H9 (cell line): ENCODE measurements at regions not wholly inside any gene's neighbourhood (a gene's known extent, or its start where the extent isn't known, plus 50 kb on each side); places are given as distances from the start of the nearest gene placed in this dataset.

ENCODE experiments used
- DNase-seq: peaks from one replicate; pipeline ENCODE4 v3.0.0-alpha.2; 2017
- H2AFZ ChIP-seq: one replicate; pipeline ENCODE4 v1.6.1; 2013; ENCODE audit warnings: mild to moderate bottlenecking, low read length, control low read depth, moderate library complexity
- H2AK5ac ChIP-seq: 2 replicates; pipeline ENCODE4 v1.6.1; 2013; ENCODE audit warnings: low read length, control low read depth, mixed read lengths; ENCODE audit not compliant: insufficient read length
- H2BK120ac ChIP-seq: one replicate; pipeline ENCODE4 v1.6.1; 2013; ENCODE audit warnings: low read depth, mild to moderate bottlenecking, low read length, control low read depth, inconsistent platforms; ENCODE audit not compliant: poor library complexity, severe bottlenecking
- H2BK12ac ChIP-seq: 2 replicates; pipeline ENCODE4 v1.6.1; 2013; ENCODE audit warnings: low read length, control low read depth, mixed read lengths, low read depth; ENCODE audit not compliant: insufficient read length
- H2BK15ac ChIP-seq: 2 replicates; pipeline ENCODE4 v1.6.1; 2013; ENCODE audit warnings: low read depth, low read length, control low read depth
- H2BK20ac ChIP-seq: one replicate; pipeline ENCODE4 v1.6.1; 2013; ENCODE audit warnings: low read depth, mild to moderate bottlenecking, low read length, control low read depth, inconsistent platforms; ENCODE audit not compliant: poor library complexity, severe bottlenecking
- H2BK5ac ChIP-seq: 2 replicates; pipeline ENCODE4 v1.6.1; 2013; ENCODE audit warnings: low read length, control low read depth, mixed read lengths; ENCODE audit not compliant: insufficient read length
- H3K14ac ChIP-seq: 2 replicates; pipeline ENCODE4 v1.6.1; 2013; ENCODE audit warnings: low read length, control low read depth; ENCODE audit not compliant: insufficient read depth
- H3K18ac ChIP-seq: 2 replicates; pipeline ENCODE4 v1.6.1; 2013; ENCODE audit warnings: low read depth, mild to moderate bottlenecking, mixed read lengths, low read length, control low read depth; ENCODE audit not compliant: insufficient read length
- H3K23ac ChIP-seq: 2 replicates; pipeline ENCODE4 v1.6.1; 2013; ENCODE audit warnings: low read length, control low read depth, mixed read lengths, low read depth; ENCODE audit not compliant: insufficient read length
- H3K23me2 ChIP-seq: 2 replicates; pipeline ENCODE4 v1.6.1; 2013; ENCODE audit warnings: low read depth, mild to moderate bottlenecking, mixed read lengths, low read length, control low read depth; ENCODE audit not compliant: insufficient read length, poor library complexity, severe bottlenecking
- H3K27ac ChIP-seq: 2 replicates; pipeline ENCODE4 v1.5.1; 2013; ENCODE audit warnings: low read length, control low read depth, mixed read lengths, low read depth; ENCODE audit not compliant: insufficient read length
- H3K27me3 ChIP-seq: 2 replicates; pipeline ENCODE4 v1.6.1; 2013; ENCODE audit warnings: low read length, control low read depth, inconsistent platforms; ENCODE audit not compliant: insufficient read depth
- H3K4ac ChIP-seq: 2 replicates; pipeline ENCODE4 v1.6.1; 2013; ENCODE audit warnings: low read depth, mild to moderate bottlenecking, control low read depth, inconsistent platforms, low read length, moderate library complexity
- H3K4me1 ChIP-seq: 2 replicates; pipeline ENCODE4 v1.6.1; 2013; ENCODE audit warnings: low read length, control low read depth, inconsistent platforms; ENCODE audit not compliant: insufficient read depth
- H3K4me2 ChIP-seq: 2 replicates; pipeline ENCODE4 v1.6.1; 2013; ENCODE audit warnings: low read length, control low read depth, mixed read lengths; ENCODE audit not compliant: insufficient read length, insufficient read depth
- H3K56ac ChIP-seq: 2 replicates; pipeline ENCODE4 v1.6.1; 2013; ENCODE audit warnings: low read depth, mild to moderate bottlenecking, mixed read lengths, low read length, control low read depth; ENCODE audit not compliant: insufficient read length
- H3K79me1 ChIP-seq: 2 replicates; pipeline ENCODE4 v1.6.1; 2013; ENCODE audit warnings: low read depth, mild to moderate bottlenecking, moderate library complexity, low read length, control low read depth, inconsistent platforms; ENCODE audit not compliant: insufficient read depth, poor library complexity, severe bottlenecking
- H3K79me2 ChIP-seq: 2 replicates; pipeline ENCODE4 v1.6.1; 2013; ENCODE audit warnings: low read length, control low read depth, inconsistent platforms; ENCODE audit not compliant: insufficient read depth
- H3K9ac ChIP-seq: 2 replicates; pipeline ENCODE4 v1.6.1; 2013; ENCODE audit warnings: low read length, control low read depth, mixed read lengths; ENCODE audit not compliant: insufficient read length; ENCODE audit errors: extremely low read depth
- H3K9me3 ChIP-seq: one replicate; pipeline ENCODE4 v1.6.1; 2013; ENCODE audit warnings: low read depth, low read length, inconsistent platforms; ENCODE audit not compliant: control insufficient read depth
- H3T11ph ChIP-seq: one replicate; pipeline ENCODE4 v1.6.1; 2013; ENCODE audit warnings: mild to moderate bottlenecking, low read length, control low read depth, inconsistent platforms
- H4K20me1 ChIP-seq: one replicate; pipeline ENCODE4 v1.6.1; 2013; ENCODE audit not compliant: control insufficient read depth, insufficient read length, insufficient read depth
- H4K5ac ChIP-seq: 2 replicates; pipeline ENCODE4 v1.6.1; 2013; ENCODE audit warnings: low read depth, mild to moderate bottlenecking, mixed read lengths, low read length, control low read depth; ENCODE audit not compliant: insufficient read length
- H4K8ac ChIP-seq: replicated peaks from 2 replicates; pipeline ENCODE4 v1.6.1; 2013; ENCODE audit warnings: low read length, control low read depth, mixed read lengths, low read depth; ENCODE audit not compliant: insufficient read length
- H4K91ac ChIP-seq: 2 replicates; pipeline ENCODE4 v1.6.1; 2013; ENCODE audit warnings: low read depth, mild to moderate bottlenecking, moderate library complexity, mixed read lengths, low read length, control low read depth; ENCODE audit not compliant: insufficient read length
- H3K27ac Mint-ChIP-seq, 3 experiments: 2 replicates in 2 of 3; 3 replicates in 1 of 3; pipeline ENCODE4 v1.8.0; 2020 to 2021; ENCODE audit warnings: mixed read lengths in 3 of 3, mild to moderate bottlenecking in 1 of 3, moderate library complexity in 1 of 3
- H3K27me3 Mint-ChIP-seq: 2 replicates; pipeline ENCODE4 v1.8.0; 2021; ENCODE audit warnings: low read depth, mild to moderate bottlenecking, moderate library complexity, mixed read lengths
- H3K36me3 Mint-ChIP-seq, 3 experiments: 2 replicates in 2 of 3; 3 replicates in 1 of 3; pipeline ENCODE4 v1.8.0; 2020 to 2021; ENCODE audit warnings: low read depth in 3 of 3, mixed read lengths in 3 of 3; ENCODE audit not compliant: insufficient read depth in 1 of 3
- H3K4me1 Mint-ChIP-seq, 2 experiments: 2 replicates each; pipeline ENCODE4 v1.8.0; 2020; ENCODE audit warnings: mixed read lengths in 2 of 2
- H3K4me3 Mint-ChIP-seq, 2 experiments: 2 replicates in 1 of 2; 3 replicates in 1 of 2; pipeline ENCODE4 v1.8.0; 2020 to 2021; ENCODE audit warnings: mild to moderate bottlenecking in 2 of 2, mixed read lengths in 2 of 2, moderate library complexity in 1 of 2
- H3K9me3 Mint-ChIP-seq, 2 experiments: 2 replicates in 1 of 2; 3 replicates in 1 of 2; pipeline ENCODE4 v1.8.0; 2020; ENCODE audit warnings: mild to moderate bottlenecking in 2 of 2, mixed read lengths in 2 of 2, moderate library complexity in 1 of 2
- CTCF ChIP-seq: fragments of 200-600 bp; sonication (generic); conservative IDR thresholded peaks from 3 replicates; pipeline ENCODE4 v1.8.0; 2021; ENCODE audit warnings: antibody characterized with exemption, mild to moderate bottlenecking
- WGBS: extraction: QIAGEN DNeasy Blood & Tissue Kit; methylation state at CpG from one replicate; pipeline ENCODE4 v1.1.7; 2013; ENCODE audit warnings: missing lambda C conversion rate, low lambda C conversion rate, mixed read lengths; ENCODE audit not compliant: insufficient read length; ENCODE audit errors: extremely low coverage; 5-methylcytosine and 5-hydroxymethylcytosine counted together

GRCh38 chr4:103424853-103425252 is 226.7 kb upstream of the CENPE start:
- Mint-ChIP-seq H3K36me3 (peaks cover 10 to 15% (median 12%) of the 10 kb centered on the region in 3 experiments), H3K4me3 (peak overlapping the region; percentile 1 to 38; a peak in 2 of 5 replicates), H3K9me3 (peaks cover 12 to 13% of the 10 kb centered on the region in 2 experiments), H3K27ac (peak overlapping the region in 2 of 3 experiments; percentile 61 to 94; a peak in 5 of 7 replicates), H3K4me1 (peaks cover 47 to 62% of the 10 kb centered on the region in 2 experiments), H3K27me3 (peaks cover under 1% of the 10 kb centered on the region; the same call in 1 of the 2 replicates)
- no peak overlapping the region for H4K8ac ChIP-seq
- no peaks in the 10 kb centered on the region for H3K79me2 ChIP-seq
- no peak overlapping the region for H4K91ac ChIP-seq
- H3K4me1 ChIP-seq, result peaks cover 9% of the 10 kb centered on the region; the same call in 1 of the 2 replicates
- no peak overlapping the region for H2BK20ac ChIP-seq
- H3K56ac ChIP-seq, result no peak overlapping the region
- no peak overlapping the region for H2BK15ac ChIP-seq
- WGBS, result no CpG with 5 or more reads among the region's 2 CpGs
- H3K4me2 ChIP-seq, result peak overlapping the region; percentile 42
- no peak overlapping the region for H2BK12ac ChIP-seq
- H2AFZ ChIP-seq, result no peak overlapping the region
- H3K9ac ChIP-seq, result no peak overlapping the region
- no peak overlapping the region for H3K4ac ChIP-seq
- H3K18ac ChIP-seq, result no peak overlapping the region
- no peaks in the 10 kb centered on the region for H3K79me1 ChIP-seq
- H2BK5ac ChIP-seq, result no peak overlapping the region
- H4K20me1 ChIP-seq, result no peaks in the 10 kb centered on the region
- no peak overlapping the region for H2BK120ac ChIP-seq
- H4K5ac ChIP-seq, result no peak overlapping the region
- no peaks in the 10 kb centered on the region for H3K27me3 ChIP-seq
- H3K14ac ChIP-seq, result no peak overlapping the region
- H2AK5ac ChIP-seq, result no peak overlapping the region
- no peaks in the 10 kb centered on the region for H3K23me2 ChIP-seq
- no peak overlapping the region for H3K27ac ChIP-seq
- H3T11ph ChIP-seq, result no peak overlapping the region
- TF ChIP-seq CTCF, result no peak
- H3K9me3 ChIP-seq, result no peaks in the 10 kb centered on the region
- H3K23ac ChIP-seq, result no peak overlapping the region
- DNase-seq, result no peak
